LNCAP (cell line): ENCODE measurements at regions not wholly inside any gene's neighbourhood (a gene's known extent, or its start where the extent isn't known, plus 50 kb on each side); places are given as distances from the start of the nearest gene placed in this dataset.

Source experiments
- TF ChIP-seq, protein P1 (sequence below): fragments of 450-650 bp; IDR thresholded peaks from 2 replicates; pipeline ENCODE4 v1.5.1; 2017; ENCODE audit warnings: mild to moderate bottlenecking

DNA sequence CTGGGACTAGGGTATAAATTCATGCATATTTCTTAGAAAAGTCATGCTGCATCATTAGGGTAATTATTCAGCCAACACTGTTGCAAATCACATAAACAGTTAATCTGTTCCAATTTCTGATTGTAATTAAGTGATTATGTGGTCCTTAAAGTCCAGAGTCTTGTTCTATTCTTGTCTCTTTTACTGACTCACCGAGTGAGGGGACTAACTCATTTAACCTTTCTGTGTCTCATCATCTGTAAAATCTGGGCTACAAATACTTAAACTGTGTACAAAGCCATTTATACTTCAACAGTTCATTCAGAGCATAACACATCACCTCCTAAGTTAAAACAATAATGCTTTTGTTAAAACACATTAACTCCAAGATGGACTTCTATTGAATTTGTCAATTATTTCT lies 65.4 kb upstream of the KLHL13 start:
- TF ChIP-seq, protein P1, sequence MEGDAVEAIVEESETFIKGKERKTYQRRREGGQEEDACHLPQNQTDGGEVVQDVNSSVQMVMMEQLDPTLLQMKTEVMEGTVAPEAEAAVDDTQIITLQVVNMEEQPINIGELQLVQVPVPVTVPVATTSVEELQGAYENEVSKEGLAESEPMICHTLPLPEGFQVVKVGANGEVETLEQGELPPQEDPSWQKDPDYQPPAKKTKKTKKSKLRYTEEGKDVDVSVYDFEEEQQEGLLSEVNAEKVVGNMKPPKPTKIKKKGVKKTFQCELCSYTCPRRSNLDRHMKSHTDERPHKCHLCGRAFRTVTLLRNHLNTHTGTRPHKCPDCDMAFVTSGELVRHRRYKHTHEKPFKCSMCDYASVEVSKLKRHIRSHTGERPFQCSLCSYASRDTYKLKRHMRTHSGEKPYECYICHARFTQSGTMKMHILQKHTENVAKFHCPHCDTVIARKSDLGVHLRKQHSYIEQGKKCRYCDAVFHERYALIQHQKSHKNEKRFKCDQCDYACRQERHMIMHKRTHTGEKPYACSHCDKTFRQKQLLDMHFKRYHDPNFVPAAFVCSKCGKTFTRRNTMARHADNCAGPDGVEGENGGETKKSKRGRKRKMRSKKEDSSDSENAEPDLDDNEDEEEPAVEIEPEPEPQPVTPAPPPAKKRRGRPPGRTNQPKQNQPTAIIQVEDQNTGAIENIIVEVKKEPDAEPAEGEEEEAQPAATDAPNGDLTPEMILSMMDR, result no peak

DNA sequence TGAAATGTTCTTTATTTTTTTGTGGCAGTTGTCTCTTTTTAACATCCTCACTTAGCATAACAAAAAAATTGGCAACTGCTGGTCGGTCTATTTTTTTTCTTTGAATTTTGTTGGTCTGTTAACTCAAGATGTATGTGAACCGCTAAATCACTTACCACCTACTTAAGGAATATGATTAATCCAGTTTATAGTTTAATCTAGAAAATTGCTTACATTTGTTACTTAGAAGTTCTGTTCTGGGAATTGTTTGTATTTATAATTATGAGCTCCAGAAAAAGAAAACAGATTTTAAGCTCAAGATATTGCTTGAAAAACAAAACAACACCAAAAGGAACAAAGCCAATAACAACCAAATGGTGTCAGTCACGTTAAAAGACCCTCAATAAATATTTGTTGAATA lies 66.1 kb upstream of the KLHL13 start:
- TF ChIP-seq, protein P1, result no peak

DNA sequence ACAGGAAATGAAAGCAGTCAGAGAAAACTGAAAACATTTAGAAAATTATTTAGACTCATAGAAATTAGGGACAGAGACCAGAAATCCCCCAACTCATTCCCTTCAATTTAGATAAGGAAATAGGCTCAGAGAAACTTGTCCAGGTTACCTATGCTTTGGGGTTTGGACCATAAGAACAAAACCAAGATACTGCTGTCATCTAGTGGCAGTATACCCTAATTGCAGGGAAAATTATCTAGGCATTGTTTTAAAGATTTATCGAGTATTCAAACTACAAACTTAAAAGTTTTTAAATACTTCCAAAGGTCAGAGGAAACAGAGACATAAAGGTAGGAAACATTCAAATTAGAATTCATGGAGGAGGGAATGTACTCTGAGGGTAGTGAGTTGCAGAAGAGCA lies 67.0 kb upstream of the KLHL13 start:
- TF ChIP-seq, protein P1, result peak; percentile 15; the same call in 1 of the 2 replicates

DNA sequence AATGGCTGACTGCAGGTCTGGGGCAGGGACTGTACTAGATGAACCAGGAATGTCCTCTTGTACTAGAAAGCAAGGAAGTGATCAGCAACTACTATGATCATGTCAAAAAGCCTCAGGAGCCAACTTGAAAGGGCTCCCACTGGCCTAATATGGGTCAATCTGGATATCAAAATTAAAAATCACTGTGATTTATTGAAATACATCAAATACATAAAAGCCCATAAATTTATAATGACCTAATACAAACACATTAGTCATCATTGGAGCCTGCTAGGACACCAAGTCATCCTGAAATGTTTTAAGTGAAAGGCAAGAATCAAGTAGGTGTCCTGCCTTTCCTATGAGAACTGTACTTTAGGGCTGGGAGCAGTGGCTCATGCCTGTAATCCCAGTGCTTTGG lies 70.5 kb upstream of the KLHL13 start:
- TF ChIP-seq, protein P1, result no peak

DNA sequence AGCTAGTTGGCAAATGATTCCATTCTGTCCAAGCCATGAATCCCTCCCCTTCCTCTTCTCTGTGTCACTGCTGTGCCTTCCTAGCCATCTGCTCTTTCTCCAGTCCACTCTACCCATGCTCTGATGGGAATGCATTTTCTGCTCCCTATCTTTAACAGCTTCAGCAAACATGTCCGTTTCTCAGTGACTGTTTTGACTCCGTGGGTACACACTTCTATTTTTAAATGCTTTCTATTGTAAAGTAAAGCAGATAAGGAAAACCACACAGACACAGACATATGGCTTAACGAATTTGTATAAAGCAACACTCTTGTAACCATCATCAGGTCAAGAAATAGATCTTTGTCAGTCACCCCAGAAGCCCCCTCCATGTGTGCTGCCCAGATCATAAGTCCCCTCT lies 72.4 kb upstream of the KLHL13 start:
- TF ChIP-seq, protein P1, result no peak

DNA sequence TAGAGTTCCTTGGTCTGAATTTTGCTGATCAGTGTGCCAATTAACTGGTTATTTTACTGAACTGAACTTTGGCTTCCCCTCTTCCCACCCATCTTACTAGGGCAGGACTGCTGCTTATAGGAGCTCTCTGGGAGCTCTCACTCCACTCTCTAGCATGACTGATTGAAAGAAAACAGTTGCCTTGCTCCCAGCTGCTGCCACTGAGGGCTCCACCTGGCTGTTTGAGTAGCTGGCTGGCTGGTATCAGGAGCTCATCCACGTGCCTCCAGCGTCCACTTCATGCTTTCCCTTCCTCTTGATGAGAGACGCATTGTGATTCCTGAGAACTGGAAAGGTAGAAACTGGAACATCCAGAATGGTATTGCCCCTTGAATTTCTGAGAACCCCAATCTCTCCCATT lies 73.0 kb upstream of the KLHL13 start:
- TF ChIP-seq, protein P1, result no peak

DNA sequence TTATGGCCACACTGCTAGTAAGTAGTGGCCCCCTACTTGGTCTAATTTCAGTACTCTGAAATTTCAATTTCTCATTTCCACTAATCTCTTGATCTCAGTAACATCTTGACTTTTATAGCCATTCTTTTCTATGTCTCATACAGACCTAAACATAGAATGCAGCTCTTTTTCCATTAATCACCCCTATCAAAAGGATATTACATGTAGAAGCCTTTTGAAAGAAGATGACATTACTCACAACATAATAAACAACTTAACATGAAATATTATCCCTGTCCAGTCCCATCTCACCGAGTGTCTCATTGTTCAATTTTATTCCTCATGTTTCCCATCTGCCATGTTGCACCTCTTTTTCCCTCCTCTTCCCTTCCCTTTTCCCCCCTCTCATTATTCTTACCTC lies 81.1 kb upstream of the KLHL13 start:
- TF ChIP-seq, protein P1, result no peak

DNA sequence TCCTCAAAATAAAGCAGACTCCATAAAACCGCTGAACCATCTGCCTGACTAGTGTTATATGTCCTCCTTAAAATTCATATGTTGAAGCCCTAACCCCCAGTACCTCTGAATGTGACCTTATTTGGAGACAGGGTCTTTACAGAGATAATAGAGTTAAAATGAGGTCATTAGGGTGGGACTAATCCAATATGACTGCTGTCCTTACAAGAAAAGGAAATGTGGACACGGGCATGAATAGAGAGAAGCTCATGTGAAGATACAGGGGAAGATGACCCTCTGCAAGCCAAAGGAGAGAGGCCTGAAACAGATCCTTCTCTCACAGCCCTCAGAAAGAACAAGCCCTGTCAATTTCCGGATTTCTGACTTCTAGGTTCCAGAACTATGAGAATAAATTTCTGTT lies 82.0 kb upstream of the KLHL13 start:
- TF ChIP-seq, protein P1, result no peak
